Stimulated activated CD4-positive, alpha-beta T cell treated with anti-CD3 and anti-CD28 coated beads, Interleukin-4, amount 100 ng/mL, for 48 hours (primary cell): ENCODE measurements at regions not wholly inside any gene's neighbourhood (a gene's known extent, or its start where the extent isn't known, plus 50 kb on each side); places are given as distances from the start of the nearest gene placed in this dataset.
"Not testable (repeated sequence)": the region's sequence is repeated elsewhere in the genome, so short reads cannot be mapped to it uniquely, and the experiment has no call there.

Experiments used
- DNase-seq, 2 donors: peaks; one replicate each; pipeline ENCODE4 v3.0.0-alpha.2; 2020; ENCODE audit warnings: low read depth in 2 of 2

- no peak for DNase-seq
Measured at GRCh38 chr18:6525604-6526003, 110.9 kb upstream of the L3MBTL4 start.

GRCh38 chr18:6537475-6537874, 122.8 kb upstream of the L3MBTL4 start:
- no peak for DNase-seq

DNA sequence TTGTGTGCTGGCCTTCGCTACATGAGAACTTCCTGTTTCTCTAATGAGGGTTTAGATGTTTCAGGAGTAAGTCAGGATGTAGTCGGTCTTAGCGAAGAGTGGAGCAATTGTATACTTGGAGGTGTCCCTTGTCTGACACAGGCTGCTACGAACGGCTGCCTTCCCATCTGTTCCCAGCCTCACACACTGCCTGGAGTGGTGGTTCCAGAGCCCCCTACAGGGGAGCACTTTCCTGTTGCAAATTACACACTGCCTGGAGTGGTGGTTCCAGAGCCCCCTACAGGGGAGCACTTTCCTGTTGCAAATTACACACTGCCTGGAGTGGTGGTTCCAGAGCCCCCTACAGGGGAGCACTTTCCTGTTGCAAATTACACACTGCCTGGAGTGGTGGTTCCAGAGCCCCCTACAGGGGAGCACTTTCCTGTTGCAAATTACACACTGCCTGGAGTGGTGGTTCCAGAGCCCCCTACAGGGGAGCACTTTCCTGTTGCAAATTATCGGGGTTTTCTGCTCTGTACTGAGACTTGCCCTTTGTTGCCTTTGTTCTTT, 126.5 kb upstream of the L3MBTL4 start:
- DNase-seq = not testable (repeated sequence)

DNA sequence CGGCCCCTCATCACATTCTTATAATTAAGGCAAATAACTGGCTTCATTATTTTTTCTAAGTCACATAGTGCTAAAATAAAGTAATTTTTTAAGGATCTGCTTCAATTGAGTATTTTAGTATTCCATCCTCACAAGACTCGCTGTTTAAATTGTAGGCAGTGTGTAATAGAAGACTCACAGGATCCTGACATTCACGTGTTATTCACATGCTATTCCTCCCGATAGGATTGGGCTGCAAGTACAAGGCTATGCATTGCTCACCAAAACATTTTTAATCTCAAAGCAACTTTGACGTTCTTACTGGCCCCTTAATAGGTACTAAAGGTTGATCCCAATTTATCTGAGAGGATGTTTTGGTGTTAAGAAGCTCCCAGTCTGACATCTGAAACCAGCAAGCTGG, 127.6 kb upstream of the L3MBTL4 start:
- DNase-seq = no peak

GRCh38 chr18:6543330-6543908, 128.7 kb upstream of the L3MBTL4 start:
- no peak for DNase-seq

DNA sequence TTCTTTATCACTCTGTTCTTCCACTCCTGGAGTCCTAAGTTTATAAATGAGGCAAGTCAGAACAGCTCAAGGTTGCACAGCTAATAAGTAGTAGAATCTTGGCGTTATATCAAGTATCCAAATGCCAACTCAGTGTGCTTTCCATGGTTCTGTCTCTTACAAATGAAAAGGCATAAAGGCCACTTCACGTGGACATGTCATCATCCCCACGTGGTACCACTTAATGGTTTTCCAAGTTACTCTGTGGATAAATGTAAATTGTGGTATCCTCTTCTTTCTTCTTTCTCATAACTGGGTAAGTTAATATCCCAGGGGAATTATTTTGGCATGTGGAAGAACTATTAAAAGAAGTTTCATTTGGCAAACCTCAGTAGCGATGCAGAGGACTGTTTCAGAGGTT, 131.5 kb upstream of the L3MBTL4 start:
- DNase-seq = no peak

DNA sequence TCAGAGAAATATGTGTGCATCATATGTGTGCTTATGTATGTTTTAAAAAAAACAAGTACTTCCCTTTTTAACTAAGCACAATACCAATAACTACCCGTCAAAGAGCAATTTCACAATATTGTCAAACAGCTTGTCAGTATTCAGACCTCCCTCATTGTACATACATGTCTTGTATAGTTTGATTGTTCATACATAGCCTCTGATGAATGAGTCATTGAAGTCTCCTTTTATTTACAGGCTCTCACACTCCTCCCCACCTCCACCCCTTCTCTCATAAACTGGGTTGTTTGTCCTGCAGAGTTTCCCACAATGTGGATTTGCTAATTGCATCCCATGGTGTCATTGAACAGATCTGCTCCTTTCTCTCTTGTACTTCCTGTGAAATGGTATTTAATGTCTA, 132.8 kb upstream of the L3MBTL4 start:
- DNase-seq = no peak

DNA sequence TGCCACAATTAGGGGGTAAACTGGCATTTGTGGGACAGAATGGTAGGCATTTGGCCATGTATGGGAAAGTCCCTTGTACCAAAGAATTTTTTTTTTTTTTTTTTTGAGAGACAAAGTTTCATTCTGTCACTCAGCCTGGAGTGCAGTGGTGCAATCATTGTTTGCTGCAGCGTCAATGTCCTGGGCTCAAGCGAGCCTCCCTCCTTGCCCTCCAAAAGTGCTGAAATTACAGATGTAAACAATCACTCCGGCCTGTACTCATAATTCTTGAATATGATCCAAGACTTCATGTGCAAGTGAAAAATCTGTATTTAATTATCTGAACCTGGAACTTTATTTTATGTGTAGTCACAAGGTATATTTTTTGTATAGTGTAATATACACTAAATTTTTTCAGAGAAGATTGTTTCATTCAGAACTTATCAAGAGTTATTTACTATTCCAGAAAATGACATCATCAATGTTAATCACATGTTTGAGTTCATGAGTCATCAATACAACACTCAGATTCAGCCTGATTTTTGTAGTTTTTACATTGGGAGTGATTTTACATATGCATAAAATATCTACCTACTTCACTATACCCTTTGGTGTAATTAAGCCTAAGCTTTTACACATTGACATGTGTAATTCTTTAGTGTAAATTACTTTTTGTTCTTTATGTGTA, 138.7 kb upstream of the L3MBTL4 start:
- no peak for DNase-seq

DNA sequence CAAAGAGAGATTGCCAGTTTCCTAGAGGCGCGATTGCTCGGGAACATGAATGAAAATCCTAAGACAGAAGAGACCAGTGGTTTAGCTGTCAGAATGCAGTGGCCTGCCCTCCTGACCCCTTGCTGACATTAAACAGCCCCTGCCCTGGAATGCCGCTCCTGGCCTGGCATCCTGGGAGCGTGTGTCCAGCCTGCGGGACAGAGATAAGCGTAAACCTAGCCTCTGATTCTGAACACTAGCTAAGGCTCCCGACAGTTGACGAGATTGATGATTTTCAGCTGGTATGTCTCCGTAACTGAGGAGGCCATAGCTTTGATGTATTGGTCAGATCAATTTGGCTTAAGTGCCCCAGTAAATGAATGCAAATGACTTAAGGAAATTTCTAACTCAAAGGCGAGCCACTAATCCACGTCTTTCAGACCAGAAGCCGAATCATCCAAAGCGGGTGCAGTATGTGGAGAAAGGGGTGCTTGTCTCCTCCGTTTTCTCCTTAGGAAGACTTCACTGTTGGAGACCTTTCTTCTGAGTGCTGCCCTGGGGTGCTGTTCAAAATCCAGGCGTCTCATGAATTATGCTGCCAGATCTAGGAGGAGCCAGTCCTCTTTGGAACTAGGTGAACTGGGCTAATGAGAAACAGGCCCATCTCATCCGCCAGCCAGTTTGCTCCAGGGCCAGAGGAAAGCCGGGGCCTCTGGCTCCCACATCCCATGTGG, 142.5 kb upstream of the L3MBTL4 start:
- no peak for DNase-seq

DNA sequence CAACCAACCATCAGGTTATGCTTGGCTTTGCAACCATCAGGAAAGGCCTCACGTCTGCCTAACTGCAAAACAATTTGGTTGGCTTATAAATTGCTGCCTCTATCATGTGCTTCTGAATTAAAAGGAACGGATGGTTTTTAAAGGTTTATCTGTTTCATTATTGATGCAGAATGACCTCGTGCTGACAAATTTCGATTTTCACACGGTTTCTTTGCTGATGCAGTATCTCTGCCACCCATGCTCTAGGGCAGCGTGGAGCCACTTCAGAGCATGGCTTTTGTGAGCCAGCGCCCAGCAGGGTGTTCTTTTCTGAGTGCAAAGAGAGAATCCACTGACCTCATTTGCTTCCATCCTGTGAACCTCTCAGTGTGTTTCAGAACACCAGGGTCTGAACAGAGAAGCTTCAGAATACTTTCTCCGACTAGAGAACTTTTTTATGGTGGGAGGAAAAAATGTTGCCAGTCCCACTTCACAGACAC, 143.1 kb upstream of the L3MBTL4 start:
- DNase-seq = no peak

DNA sequence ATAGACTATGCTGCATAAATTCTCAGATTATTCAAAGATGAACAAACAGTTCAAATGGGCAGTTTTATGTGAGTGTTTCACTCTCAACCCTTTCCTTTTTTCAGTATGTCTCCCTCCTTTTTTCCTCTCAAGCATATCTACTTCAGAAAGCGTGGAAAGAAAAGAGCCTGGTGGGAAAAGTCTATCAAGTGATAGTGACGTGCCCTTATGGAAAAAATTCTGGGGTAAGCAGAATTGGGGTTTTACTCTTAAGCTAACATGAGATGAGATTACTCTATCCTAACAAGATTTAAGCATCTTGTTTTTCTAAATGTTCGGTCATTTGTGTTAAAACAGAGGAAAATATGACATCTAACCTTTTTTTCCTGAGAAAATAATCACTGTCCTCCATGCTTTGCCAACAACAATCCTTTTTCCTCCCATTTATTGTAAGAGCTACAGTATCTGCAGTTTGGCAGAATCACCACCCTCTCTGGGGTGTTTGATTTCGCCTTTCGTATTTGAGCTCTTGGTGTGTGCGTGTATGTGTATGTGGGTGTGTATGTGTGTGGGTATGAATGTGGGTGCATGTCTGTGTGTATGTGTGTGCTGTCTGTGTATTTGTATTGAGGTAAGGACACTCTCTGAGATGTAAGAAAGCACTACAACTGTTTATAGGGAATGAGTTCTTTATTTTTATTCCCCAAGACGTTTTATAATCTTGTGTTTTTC, 143.9 kb upstream of the L3MBTL4 start:
- no peak for DNase-seq

DNA sequence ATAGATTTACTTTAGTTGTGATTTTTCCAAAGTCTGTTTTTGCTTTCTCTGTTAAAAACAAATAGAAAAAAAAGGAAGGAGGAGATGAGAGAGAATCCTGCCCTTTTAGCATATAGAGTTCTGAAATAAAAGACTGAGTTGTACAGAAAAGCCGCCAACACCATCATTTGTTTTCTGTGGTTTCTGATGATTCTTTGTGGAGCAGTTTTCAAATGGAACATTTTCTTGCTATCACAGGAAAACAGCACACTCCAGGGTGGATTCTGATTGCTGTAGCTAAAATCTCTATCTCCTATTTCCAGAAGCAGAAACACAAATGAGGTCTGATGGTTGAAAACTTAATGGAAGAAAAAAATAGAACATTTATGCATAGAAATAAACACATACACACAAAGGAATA, 144.6 kb upstream of the L3MBTL4 start:
- no peak for DNase-seq

DNA sequence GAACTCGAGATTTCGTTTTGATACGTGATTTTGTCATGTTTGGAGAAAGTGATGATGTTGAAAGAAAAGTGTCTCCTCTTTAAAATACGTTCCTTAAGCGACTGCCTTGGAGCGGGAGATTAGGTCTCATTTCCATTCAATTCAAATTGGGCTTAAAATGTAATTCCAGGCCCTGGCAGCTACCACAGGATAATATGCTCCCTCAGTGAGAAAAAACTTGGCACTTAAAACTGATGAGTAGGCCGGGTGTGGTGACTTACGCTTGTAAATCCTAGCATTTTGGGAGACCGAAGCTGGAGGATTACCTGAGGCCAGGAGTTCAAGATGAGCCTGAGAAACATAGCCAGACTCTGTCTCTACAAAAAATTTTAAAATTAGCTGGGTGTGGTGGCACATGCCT, 146.3 kb upstream of the L3MBTL4 start:
- DNase-seq = no peak

DNA sequence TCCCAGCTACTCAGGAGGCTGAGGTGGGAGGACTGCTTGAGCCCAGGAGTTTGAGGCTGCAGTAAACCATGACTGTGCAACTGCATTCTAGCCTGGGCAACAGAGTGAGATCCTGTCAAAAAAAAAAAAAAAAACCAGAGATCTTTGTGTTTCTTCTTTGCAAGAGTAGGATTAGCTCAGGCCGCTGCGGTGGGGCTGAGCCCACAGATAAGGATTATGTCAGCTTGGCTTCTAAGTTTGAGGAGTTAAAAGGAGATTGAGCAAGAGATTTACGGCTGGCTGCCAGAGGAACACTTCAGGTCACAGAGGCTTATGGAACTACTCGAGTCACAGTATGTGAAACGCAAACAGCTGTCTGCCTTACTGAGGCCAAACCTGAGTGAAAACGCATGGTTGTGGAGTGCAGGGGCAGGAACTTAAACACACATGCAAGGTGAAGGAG, 146.7 kb upstream of the L3MBTL4 start:
- no peak for DNase-seq

DNA sequence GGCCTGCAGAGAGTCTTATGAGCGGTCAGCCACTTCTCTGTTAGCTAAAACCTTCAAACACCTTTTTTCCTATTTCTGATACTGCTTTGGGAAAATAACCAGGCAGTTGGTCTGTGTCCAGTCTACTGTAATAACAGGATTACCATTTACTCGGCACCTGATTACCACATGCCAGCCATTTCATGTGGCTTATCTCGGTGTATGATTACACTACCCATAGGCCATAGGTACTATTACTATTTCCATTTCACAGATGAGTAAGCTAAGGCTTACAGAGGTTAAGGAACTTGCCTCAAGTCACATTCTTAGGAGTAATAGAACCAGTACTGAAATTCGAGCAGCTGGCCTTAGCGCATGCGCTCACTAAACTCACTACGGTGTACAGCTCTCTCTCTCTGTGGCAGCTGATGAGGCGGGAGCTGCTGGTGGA, 147.2 kb upstream of the L3MBTL4 start:
- no peak for DNase-seq

GRCh38 chr18:6563896-6564295, 149.2 kb upstream of the L3MBTL4 start:
- no peak for DNase-seq

DNA sequence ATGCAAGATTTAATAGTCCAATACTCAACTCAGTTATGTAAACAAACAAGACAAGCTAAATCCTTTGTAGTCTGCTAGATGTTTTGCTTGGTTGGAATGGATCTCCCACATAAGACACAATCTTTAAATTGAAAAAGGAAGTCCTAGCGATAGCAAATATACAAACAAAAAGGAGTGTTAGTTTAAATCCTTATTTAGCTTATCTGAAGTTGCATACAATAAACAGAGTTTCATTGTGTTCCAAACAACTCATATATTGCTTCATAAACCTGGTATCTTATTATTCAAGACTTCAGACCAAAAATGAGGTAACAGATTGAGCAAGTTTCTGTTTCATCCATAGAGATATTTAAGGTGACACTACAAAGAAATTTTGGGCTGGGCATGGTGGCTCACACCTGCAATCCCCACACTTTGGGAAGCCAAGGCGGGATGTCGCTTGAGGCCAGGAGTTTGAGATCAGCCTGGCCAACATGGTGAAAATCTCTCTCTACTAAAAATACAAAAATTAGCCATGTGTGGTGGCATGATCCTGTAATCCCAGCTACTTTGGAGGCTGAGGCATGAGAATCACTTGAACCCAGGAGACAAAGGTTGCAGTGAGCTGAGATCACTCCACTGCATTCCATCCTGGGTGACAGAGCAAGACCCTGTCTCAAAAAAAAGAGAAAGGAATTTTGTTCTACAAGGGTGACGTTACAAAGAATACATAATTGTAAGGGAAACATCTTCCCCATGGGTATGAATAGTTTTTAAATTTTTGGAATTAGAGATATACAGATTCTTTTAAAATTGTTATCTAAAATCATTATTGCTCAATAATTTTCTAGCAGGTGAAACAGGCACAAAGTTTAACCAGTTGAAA, 150.5 kb upstream of the L3MBTL4 start:
- no peak for DNase-seq

DNA sequence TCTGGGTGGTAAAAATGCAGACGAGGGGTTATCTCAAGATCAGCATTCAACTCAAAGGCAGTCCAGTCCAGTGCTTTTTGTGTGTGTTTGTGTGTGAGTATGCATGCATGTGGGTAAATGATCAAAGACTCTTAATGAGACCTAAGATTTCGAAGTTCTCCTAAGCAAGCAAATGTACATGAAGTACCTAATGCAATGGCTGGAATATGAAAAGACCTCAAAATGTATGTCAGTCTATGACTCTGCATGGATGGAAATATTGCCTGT, 151.0 kb upstream of the L3MBTL4 start:
- no peak for DNase-seq

- no peak for DNase-seq
Measured at GRCh38 chr18:6566338-6566911, 151.7 kb upstream of the L3MBTL4 start.

DNA sequence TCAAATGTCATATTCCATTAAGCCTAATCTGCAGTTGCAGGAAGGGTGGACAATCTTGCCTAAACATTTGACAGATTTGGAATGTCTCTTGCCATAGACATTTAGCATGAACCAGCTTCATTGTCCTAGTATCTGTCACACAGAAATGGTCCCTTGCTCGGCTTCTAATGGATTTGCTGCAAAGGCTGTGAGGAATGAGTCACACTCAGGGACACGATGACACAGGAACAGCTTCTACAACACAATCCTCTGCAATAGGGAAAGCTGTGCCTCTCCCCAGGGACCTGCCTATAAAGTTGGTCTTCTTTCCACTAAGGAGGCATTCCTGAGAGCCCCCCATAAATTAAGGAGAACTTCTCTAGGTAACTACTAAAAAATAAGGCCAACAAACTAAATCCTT, 155.1 kb upstream of the L3MBTL4 start:
- no peak for DNase-seq

DNA sequence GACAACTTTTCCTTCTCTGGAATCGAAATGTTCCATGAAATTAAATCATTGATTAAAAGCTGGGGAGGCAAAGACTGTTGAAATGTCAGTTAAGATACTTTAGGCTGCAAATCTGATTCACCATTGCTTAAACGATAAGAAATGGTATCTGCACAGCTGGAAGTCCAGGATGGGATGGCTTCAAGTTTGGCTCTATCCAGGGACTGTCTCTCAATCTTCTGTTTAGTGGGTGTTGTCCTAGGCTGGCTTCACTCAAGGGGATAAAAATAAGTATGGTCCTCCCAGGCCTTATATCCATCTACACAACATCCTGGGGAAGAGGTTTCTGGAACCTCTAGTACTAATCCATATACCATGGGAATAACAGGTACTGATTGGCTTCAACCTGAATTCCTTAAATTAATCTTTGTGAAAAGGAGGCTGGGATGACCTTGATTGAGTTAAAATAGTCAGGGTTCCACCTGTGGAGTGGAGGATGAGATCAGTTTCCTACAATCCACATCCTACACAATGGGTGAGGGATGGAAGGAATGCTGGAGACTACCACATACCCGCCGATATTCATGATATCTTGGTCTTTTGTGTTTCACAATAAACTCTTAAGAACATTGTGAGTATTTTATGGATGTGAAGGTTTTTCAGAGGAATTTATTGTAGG, 156.0 kb upstream of the L3MBTL4 start:
- no peak for DNase-seq
